MCF 10A (cell line): ENCODE measurements at regions not wholly inside any gene's neighbourhood (a gene's known extent, or its start where the extent isn't known, plus 50 kb on each side); places are given as distances from the start of the nearest gene placed in this dataset.

Source experiments
- BruUV-seq: library from RNA; stranded (reverse); fragments of 400-500 nt; replicated peaks from 2 replicates; lab custom pipeline; 2021; lab: Mats Ljungman, UMichigan
- CTCF ChIA-PET: fragments of 300-600 bp; sonication (Branson Sonifier 250); formaldehyde crosslinking; extraction: SDS; loops from one replicate; lab custom pipeline; 2021; ENCODE audit warnings: antibody characterized with exemption, inconsistent platforms; lab: Yijun Ruan, JAX
- POLR2A ChIA-PET: fragments of 300-600, 350-650 bp; sonication (Branson Sonifier 250); formaldehyde crosslinking; extraction: SDS; loops from one replicate; lab custom pipeline; 2020; ENCODE audit warnings: antibody characterized with exemption, inconsistent platforms; lab: Yijun Ruan, JAX
- DNase-seq: peaks from one replicate; pipeline ENCODE4 v3.0.0-alpha.2; 2018; ENCODE audit not compliant: unreplicated experiment
- H3K27ac Mint-ChIP-seq: one replicate; pipeline ENCODE4 v1.8.0; 2022; ENCODE audit warnings: mild to moderate bottlenecking, low read depth, mixed read lengths; ENCODE audit not compliant: unreplicated experiment
- H3K27me3 Mint-ChIP-seq: one replicate; pipeline ENCODE4 v1.8.0; 2022; ENCODE audit warnings: mixed read lengths; ENCODE audit not compliant: insufficient read depth, unreplicated experiment
- H3K36me3 Mint-ChIP-seq: one replicate; pipeline ENCODE4 v1.8.0; 2022; ENCODE audit warnings: mild to moderate bottlenecking, moderate library complexity, mixed read lengths; ENCODE audit not compliant: insufficient read depth, unreplicated experiment
- H3K4me1 Mint-ChIP-seq: one replicate; pipeline ENCODE4 v1.8.0; 2022; ENCODE audit warnings: mixed read lengths; ENCODE audit not compliant: insufficient read depth, unreplicated experiment
- H3K4me3 Mint-ChIP-seq: one replicate; pipeline ENCODE4 v1.8.0; 2022; ENCODE audit warnings: mild to moderate bottlenecking, moderate library complexity, mixed read lengths; ENCODE audit not compliant: unreplicated experiment
- H3K9me3 Mint-ChIP-seq: one replicate; pipeline ENCODE4 v1.8.0; 2022; ENCODE audit warnings: mixed read lengths; ENCODE audit not compliant: unreplicated experiment
- CTCF ChIP-seq: fragments of 200-600 bp; IDR thresholded peaks from one replicate; pipeline ENCODE4 v1.8.0; 2022; ENCODE audit warnings: antibody characterized with exemption, mild to moderate bottlenecking; ENCODE audit not compliant: unreplicated experiment
- intact Hi-C: fragments of 100-400 bp; cut with micrococcal nuclease; formaldehyde crosslinking; loops from 2 replicates; pipeline ENCODE4 v1.14.1; 2022

GRCh38 chr17:63265526-63265925, 180.6 kb downstream of the CYB561 start:
- no TSS peak for BruUV-seq
- CTCF ChIA-PET: interaction anchor here (0.7 kb wide), 1 partner anchor 140 kb away, joined by 3 read pairs; no protein-coding TSS in a partner anchor
- POLR2A ChIA-PET: interaction anchor here (1.2 kb wide), 1 partner anchor 55 kb away, joined by 4 read pairs; no protein-coding TSS in a partner anchor
- Mint-ChIP-seq H3K27me3 (no peaks in the 10 kb centered on the region), H3K27ac (no peak overlapping the region), H3K4me1 (peaks cover 1% of the 10 kb centered on the region), H3K4me3 (no peak overlapping the region), H3K36me3 (peaks cover 9% of the 10 kb centered on the region), H3K9me3 (no peaks in the 10 kb centered on the region)
- no peak for DNase-seq
- intact Hi-C loops: no loop called here
- no peak for TF ChIP-seq CTCF

GRCh38 chr17:63267846-63268245, 178.3 kb downstream of the CYB561 start:
- Mint-ChIP-seq H3K27me3 (no peaks in the 10 kb centered on the region), H3K9me3 (no peaks in the 10 kb centered on the region), H3K4me3 (no peak overlapping the region), H3K36me3 (peaks cover 9% of the 10 kb centered on the region), H3K27ac (no peak overlapping the region), H3K4me1 (peaks cover 6% of the 10 kb centered on the region)
- ChIA-PET POLR2A (interaction anchor here (0.7 kb wide), 1 partner anchor 54 kb away, joined by 3 read pairs; no protein-coding TSS in a partner anchor), CTCF (interaction anchor here (0.8 kb wide), 1 partner anchor 9 kb away, joined by 3 read pairs; no protein-coding TSS in a partner anchor)
- intact Hi-C loops: no loop called here
- no TSS peak for BruUV-seq
- DNase-seq: no peak
- no peak for TF ChIP-seq CTCF

- no TSS peak for BruUV-seq
- no peak for DNase-seq
- Mint-ChIP-seq H3K27me3 (no peaks in the 10 kb centered on the region), H3K4me3 (no peak overlapping the region), H3K4me1 (peaks cover 6% of the 10 kb centered on the region), H3K9me3 (no peaks in the 10 kb centered on the region), H3K36me3 (peaks cover 9% of the 10 kb centered on the region), H3K27ac (no peak overlapping the region)
- no peak for TF ChIP-seq CTCF
- ChIA-PET POLR2A (no interaction called here), CTCF (no interaction called here)
- intact Hi-C loops: no loop called here
These were observed 177.3 kb downstream of the CYB561 start for GRCh38 chr17:63268827-63269226.

- H3K27ac Mint-ChIP-seq: no peak overlapping the region
- ChIA-PET CTCF (no interaction called here), POLR2A (no interaction called here)
- no peaks in the 10 kb centered on the region for H3K9me3 Mint-ChIP-seq
- H3K36me3 Mint-ChIP-seq: peaks cover 9% of the 10 kb centered on the region
- DNase-seq: no peak
- no peak for TF ChIP-seq CTCF
- BruUV-seq: no TSS peak
- H3K4me3 Mint-ChIP-seq: no peak overlapping the region
- H3K27me3 Mint-ChIP-seq: no peaks in the 10 kb centered on the region
- intact Hi-C loops: no loop called here
- H3K4me1 Mint-ChIP-seq: peaks cover 10% of the 10 kb centered on the region
These were observed 175.5 kb downstream of the CYB561 start for GRCh38 chr17:63270610-63271009.
